OCI-LY3 (cell line): ENCODE measurements at regions not wholly inside any gene's neighbourhood (a gene's known extent, or its start where the extent isn't known, plus 50 kb on each side); places are given as distances from the start of the nearest gene placed in this dataset.

Source experiments
- H2AFZ ChIP-seq: fragments of 200-600, 300-600 bp; shearing (Covaris generic); 2 replicates; pipeline ENCODE4 v1.6.0; 2014; ENCODE audit warnings: antibody characterized with exemption, low read depth, low read length
- H3K27ac ChIP-seq: fragments of 200-600, 300-600 bp; sonication (generic); 2 replicates; pipeline ENCODE4 v1.5.1; 2014; ENCODE audit warnings: mild to moderate bottlenecking, low read length, moderate library complexity, mixed read lengths
- H3K27me3 ChIP-seq: fragments of 200-600, 300-600 bp; sonication (generic); 2 replicates; pipeline ENCODE4 v1.6.1; 2014; ENCODE audit warnings: low read depth, low read length, mixed read lengths
- H3K36me3 ChIP-seq: fragments of 200-600, 300-600 bp; sonication (generic); replicated peaks from 2 replicates; pipeline ENCODE3; 2014; ENCODE audit warnings: low read depth, low read length, mixed read lengths
- H3K4me1 ChIP-seq: fragments of 300-600, 200-600 bp; sonication (generic); 2 replicates; pipeline ENCODE4 v1.6.1; 2014; ENCODE audit warnings: low read length, mixed read lengths
- H3K4me2 ChIP-seq: fragments of 200-600, 300-600 bp; sonication (generic); 2 replicates; pipeline ENCODE4 v1.6.1; 2014; ENCODE audit warnings: low read length, mixed read lengths
- H3K4me3 ChIP-seq: fragments of 300-600, 200-600 bp; sonication (generic); 2 replicates; pipeline ENCODE4 v1.5.1; 2014; ENCODE audit warnings: antibody characterized with exemption, mild to moderate bottlenecking, low read length, moderate library complexity
- H3K79me2 ChIP-seq: fragments of 300-600, 200-600 bp; shearing (Covaris generic); 2 replicates; pipeline ENCODE4 v1.6.1; 2014; ENCODE audit warnings: mild to moderate bottlenecking, low read length, mixed read lengths
- H3K9ac ChIP-seq: fragments of 300-600, 200-600 bp; shearing (Covaris generic); 2 replicates; pipeline ENCODE4 v1.6.0; 2014; ENCODE audit warnings: mild to moderate bottlenecking, low read length, moderate library complexity
- H3K9me3 ChIP-seq: fragments of 200-600, 300-600 bp; shearing (Covaris generic); 2 replicates; pipeline ENCODE4 v1.6.1; 2014; ENCODE audit warnings: low read length, mixed read lengths; ENCODE audit not compliant: insufficient read depth
- H4K20me1 ChIP-seq: fragments of 200-600, 300-600 bp; sonication (generic); 2 replicates; pipeline ENCODE4 v1.6.1; 2016; ENCODE audit warnings: low read length, mixed read lengths; ENCODE audit not compliant: insufficient read depth
- EZH2phosphoT487 ChIP-seq: fragments of 200-600 bp; shearing (Covaris generic); IDR thresholded peaks from 2 replicates; pipeline ENCODE4 v1.6.1; 2018; ENCODE audit warnings: antibody characterized with exemption, mixed run types, low read depth
- TF ChIP-seq, protein P1 (sequence below): fragments of 200-600, 300-600 bp; sonication (generic); IDR thresholded peaks from 2 replicates; pipeline ENCODE4 v1.5.1; 2014; ENCODE audit warnings: antibody characterized with exemption, low read length, low read depth

DNA sequence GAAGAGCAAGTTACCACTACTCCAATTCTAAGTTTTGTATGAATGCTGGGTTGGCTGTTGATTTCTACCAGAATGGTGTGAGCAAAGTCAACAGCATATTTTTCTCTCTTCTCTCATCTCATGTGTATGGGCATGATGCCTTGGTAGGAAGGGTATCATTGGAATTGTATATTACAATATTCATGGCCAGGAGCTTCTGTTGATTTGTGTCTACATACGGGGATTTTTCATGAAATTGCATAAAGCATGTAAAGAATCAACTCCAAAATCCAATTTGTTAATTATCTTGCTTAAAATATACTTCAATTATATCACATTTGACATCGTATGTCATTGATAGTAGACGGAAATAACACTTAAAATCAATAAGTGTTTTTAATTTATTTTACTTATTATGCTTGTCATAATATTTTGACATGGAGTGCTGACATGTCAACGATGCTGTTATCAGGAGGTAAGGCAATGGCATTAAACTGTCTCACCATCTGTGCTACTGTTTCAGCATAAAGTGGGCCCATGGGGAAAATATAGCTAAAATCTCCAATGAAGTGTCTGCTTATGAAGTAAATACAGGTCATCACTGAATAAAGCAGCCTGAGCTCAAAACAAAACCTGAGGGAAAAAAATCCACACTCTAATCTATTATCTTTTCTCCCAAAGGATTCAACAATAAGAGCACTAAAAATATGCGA is 142.2 kb upstream of the NBPF11 start:
- Histone ChIP-seq H3K27me3 (no peaks in the 10 kb centered on the region), H3K4me3 (no peak overlapping the region), H3K9me3 (no peaks in the 10 kb centered on the region), H3K4me2 (no peak overlapping the region), H3K9ac (no peak overlapping the region), H3K79me2 (no peaks in the 10 kb centered on the region), H3K36me3 (no peaks in the 10 kb centered on the region), H4K20me1 (no peaks in the 10 kb centered on the region), H3K4me1 (no peaks in the 10 kb centered on the region), H2AFZ (no peak overlapping the region), H3K27ac (no peak overlapping the region)
- TF ChIP-seq, protein P1, sequence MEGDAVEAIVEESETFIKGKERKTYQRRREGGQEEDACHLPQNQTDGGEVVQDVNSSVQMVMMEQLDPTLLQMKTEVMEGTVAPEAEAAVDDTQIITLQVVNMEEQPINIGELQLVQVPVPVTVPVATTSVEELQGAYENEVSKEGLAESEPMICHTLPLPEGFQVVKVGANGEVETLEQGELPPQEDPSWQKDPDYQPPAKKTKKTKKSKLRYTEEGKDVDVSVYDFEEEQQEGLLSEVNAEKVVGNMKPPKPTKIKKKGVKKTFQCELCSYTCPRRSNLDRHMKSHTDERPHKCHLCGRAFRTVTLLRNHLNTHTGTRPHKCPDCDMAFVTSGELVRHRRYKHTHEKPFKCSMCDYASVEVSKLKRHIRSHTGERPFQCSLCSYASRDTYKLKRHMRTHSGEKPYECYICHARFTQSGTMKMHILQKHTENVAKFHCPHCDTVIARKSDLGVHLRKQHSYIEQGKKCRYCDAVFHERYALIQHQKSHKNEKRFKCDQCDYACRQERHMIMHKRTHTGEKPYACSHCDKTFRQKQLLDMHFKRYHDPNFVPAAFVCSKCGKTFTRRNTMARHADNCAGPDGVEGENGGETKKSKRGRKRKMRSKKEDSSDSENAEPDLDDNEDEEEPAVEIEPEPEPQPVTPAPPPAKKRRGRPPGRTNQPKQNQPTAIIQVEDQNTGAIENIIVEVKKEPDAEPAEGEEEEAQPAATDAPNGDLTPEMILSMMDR, result no peak
- TF ChIP-seq EZH2phosphoT487, result no peak

DNA sequence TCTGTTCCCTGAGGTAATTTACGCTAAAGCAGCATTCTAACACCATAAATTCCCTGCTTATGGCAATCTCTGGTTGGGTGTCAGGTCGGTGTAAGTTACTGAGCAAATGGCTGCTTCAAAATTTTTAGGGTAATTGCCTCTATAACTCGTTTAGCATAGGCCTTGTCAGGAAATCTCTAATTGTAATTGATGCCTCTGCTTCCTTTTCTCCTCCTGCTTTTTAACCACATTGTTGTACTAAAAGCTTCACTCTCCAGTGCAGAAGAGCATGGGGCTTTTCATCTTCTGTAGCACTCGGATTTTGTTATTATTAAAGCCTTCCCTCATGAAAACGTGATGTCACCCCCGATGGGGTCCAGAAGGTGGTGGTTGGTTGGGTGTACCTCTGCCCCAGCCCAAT is 141.6 kb upstream of the NBPF11 start:
- no peaks in the 10 kb centered on the region for H3K9me3 ChIP-seq
- no peak overlapping the region for H3K9ac ChIP-seq
- H2AFZ ChIP-seq, result no peak overlapping the region
- H3K36me3 ChIP-seq, result no peaks in the 10 kb centered on the region
- H4K20me1 ChIP-seq, result no peaks in the 10 kb centered on the region
- no peaks in the 10 kb centered on the region for H3K27me3 ChIP-seq
- no peaks in the 10 kb centered on the region for H3K4me1 ChIP-seq
- no peak overlapping the region for H3K4me2 ChIP-seq
- no peak for TF ChIP-seq EZH2phosphoT487
- TF ChIP-seq, protein P1, result no peak
- H3K27ac ChIP-seq, result no peak overlapping the region
- no peaks in the 10 kb centered on the region for H3K79me2 ChIP-seq
- no peak overlapping the region for H3K4me3 ChIP-seq

DNA sequence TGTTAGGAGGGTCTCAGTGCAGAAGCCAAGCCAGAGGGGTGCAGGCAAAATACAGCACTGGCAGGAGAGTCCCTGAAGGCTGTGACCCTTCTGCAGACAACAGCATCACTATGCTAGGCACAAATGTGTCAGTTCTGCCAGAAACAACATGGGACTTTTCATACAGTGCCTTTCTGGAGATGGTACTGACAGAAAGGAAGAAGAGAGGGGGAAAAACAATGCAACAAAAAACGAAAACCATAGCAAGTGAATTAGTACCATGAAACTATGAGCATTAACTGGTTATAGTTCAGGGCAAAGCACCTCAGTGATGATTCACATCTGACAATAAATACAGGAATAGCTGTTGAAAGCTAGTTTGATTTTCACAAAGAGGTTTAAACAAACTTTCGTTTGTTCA is 140.8 kb upstream of the NBPF11 start:
- Histone ChIP-seq H3K79me2 (no peaks in the 10 kb centered on the region), H3K4me2 (no peak overlapping the region), H3K36me3 (no peaks in the 10 kb centered on the region), H3K4me1 (no peaks in the 10 kb centered on the region), H3K9me3 (no peaks in the 10 kb centered on the region), H3K9ac (no peak overlapping the region), H2AFZ (no peak overlapping the region), H3K27me3 (no peaks in the 10 kb centered on the region), H4K20me1 (no peaks in the 10 kb centered on the region), H3K4me3 (no peak overlapping the region), H3K27ac (no peak overlapping the region)
- TF ChIP-seq, protein P1, result no peak
- TF ChIP-seq EZH2phosphoT487, result no peak

DNA sequence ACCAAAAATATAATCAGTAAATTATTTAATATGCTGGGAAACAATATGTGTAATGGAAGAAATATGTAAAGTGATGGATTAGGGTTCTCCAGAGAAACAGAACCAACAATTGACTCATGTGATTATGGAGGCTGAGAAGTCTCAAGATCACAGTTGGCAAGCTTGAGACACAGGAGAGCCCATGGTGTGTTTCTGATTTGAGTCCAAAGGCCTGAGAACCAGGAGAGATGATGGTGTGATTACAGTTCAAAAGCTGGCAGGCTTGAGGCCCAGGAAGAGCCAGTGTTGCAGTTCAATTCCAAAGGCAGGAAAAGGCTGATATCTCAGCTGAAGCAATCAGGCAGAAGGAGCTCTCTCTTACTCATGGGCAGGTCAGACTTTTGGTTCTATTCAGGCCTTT is 138.8 kb upstream of the NBPF11 start:
- no peak overlapping the region for H3K9ac ChIP-seq
- no peaks in the 10 kb centered on the region for H4K20me1 ChIP-seq
- H3K4me2 ChIP-seq, result no peak overlapping the region
- H3K79me2 ChIP-seq, result no peaks in the 10 kb centered on the region
- no peaks in the 10 kb centered on the region for H3K36me3 ChIP-seq
- H2AFZ ChIP-seq, result no peak overlapping the region
- 0 out of 2 replicates have a peak, but pooled peaks cover 3% of the 10 kb centered on the region for H3K9me3 ChIP-seq
- H3K27me3 ChIP-seq, result no peaks in the 10 kb centered on the region
- no peaks in the 10 kb centered on the region for H3K4me1 ChIP-seq
- TF ChIP-seq, protein P1, result no peak
- no peak for TF ChIP-seq EZH2phosphoT487
- no peak overlapping the region for H3K27ac ChIP-seq
- no peak overlapping the region for H3K4me3 ChIP-seq
